Choroid plexus epithelial cell (primary cell): ENCODE measurements at regions not wholly inside any gene's neighbourhood (a gene's known extent, or its start where the extent isn't known, plus 50 kb on each side); places are given as distances from the start of the nearest gene placed in this dataset.

ENCODE experiments used
- DNase-seq: peaks from one replicate; pipeline ENCODE4 v3.0.0-alpha.2; 2010; ENCODE audit warnings: low read depth
- H3K4me3 ChIP-seq: 2 replicates; pipeline ENCODE4 v1.5.1; 2011; ENCODE audit warnings: low read depth, mild to moderate bottlenecking, control low read depth, low read length, moderate library complexity
- CTCF ChIP-seq: conservative IDR thresholded peaks from 2 replicates; pipeline ENCODE4 v1.5.1; 2011; ENCODE audit warnings: low read depth, mild to moderate bottlenecking, control low read depth, inconsistent platforms, low read length, moderate library complexity

- no peak overlapping the region for H3K4me3 ChIP-seq
- DNase-seq: no peak
- no peak for TF ChIP-seq CTCF
Measured at GRCh38 chr11:69892986-69893555, 73.9 kb upstream of the FGF3 start.

GRCh38 chr11:69893631-69894030, 74.4 kb upstream of the FGF3 start:
- DNase-seq: no peak
- H3K4me3 ChIP-seq: no peak overlapping the region
- TF ChIP-seq CTCF: no peak

GRCh38 chr11:69894181-69894611, 75.0 kb upstream of the FGF3 start:
- no peak overlapping the region for H3K4me3 ChIP-seq
- no peak for TF ChIP-seq CTCF
- no peak for DNase-seq

GRCh38 chr11:69894648-69895047, 75.4 kb upstream of the FGF3 start:
- DNase-seq: no peak
- no peak for TF ChIP-seq CTCF
- no peak overlapping the region for H3K4me3 ChIP-seq

- no peak overlapping the region for H3K4me3 ChIP-seq
- no peak for DNase-seq
Measured at GRCh38 chr11:69896250-69896649, 77.0 kb upstream of the FGF3 start.

GRCh38 chr11:69898123-69898522, 78.9 kb upstream of the FGF3 start:
- H3K4me3 ChIP-seq: no peak overlapping the region
- TF ChIP-seq CTCF: no peak
- no peak for DNase-seq

More at GRCh38 chr11:69896250-69896649, 77.0 kb upstream of the FGF3 start:
- TF ChIP-seq CTCF: no peak
